NCI-H187 treated with DMSO at 0.1 percent for 48 hours (cell line): ENCODE measurements at regions not wholly inside any gene's neighbourhood (a gene's known extent, or its start where the extent isn't known, plus 50 kb on each side); places are given as distances from the start of the nearest gene placed in this dataset.
"Not testable (repeated sequence)": the region's sequence is repeated elsewhere in the genome, so short reads cannot be mapped to it uniquely, and the experiment has no call there.

Source experiments
- DNase-seq: peaks from one replicate; lab custom pipeline; 2025; lab: John Stamatoyannopoulos, UW

DNA sequence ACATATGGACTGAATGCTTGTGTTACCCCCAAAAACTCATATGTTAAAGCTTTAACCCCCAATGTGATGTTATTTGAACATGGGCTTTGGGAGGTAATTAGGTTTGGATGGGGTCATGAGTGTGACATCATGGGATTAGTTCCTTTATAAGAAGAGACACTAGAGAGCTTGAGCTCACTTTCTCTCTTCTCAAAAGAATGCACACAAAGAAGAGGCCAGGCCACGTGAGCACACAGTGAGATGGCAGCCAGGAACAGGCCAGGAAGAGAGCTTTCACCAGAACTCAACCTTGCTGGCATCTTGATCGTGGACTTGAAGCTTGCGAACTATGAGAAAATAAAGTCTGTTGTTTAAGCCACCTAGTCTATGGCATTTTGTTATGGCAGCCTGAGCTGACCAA, 360.6 kb downstream of the NR2F1-AS1 start:
- no peak for DNase-seq

DNA sequence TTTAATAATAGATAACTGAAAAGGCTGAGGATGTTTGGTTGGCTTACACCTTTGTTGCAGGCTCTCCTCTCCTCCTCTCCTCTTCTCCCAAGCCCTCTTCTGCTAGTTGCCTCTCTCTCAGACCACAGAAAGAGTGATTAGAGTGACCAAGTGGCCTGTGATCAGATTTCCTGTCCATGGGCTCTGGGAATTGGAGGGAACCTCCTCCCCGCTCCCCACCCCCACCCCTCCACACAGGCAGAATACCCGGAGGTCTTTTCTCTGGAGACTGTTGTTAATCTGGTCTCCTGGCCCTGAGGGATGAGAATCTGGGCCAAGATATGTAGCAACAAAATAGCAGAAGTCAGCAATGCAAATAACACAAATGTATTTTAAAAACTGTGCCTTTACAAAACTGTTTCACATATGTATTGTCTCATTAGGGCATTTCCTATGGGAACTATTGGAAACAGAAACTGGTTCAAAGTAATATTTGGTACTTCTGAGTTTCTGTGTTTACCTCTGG, 361.3 kb downstream of the NR2F1-AS1 start:
- no peak for DNase-seq

- DNase-seq = not testable (repeated sequence)
Measured at GRCh38 chr5:93213111-93213794, 367.8 kb downstream of the NR2F1-AS1 start.

DNA sequence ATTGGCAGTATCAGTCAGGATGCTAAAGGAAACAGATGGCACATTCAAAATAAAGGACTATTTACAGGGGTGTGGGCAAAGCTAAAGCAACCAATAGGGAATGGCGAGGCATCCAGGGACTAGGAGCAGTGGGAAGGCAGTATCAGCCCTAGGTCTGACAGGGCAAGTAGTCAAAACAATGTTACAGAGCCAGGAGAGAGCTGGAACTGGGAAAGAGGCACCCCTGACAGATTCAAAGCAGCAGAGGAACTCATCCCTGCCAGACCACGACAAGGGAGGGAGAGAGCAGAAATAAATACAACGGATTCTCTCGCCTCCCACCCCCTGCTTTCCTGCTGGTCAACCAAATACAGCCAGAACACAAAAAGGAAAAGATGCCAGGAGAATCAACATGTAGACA, 371.5 kb downstream of the NR2F1-AS1 start:
- no peak for DNase-seq

DNA sequence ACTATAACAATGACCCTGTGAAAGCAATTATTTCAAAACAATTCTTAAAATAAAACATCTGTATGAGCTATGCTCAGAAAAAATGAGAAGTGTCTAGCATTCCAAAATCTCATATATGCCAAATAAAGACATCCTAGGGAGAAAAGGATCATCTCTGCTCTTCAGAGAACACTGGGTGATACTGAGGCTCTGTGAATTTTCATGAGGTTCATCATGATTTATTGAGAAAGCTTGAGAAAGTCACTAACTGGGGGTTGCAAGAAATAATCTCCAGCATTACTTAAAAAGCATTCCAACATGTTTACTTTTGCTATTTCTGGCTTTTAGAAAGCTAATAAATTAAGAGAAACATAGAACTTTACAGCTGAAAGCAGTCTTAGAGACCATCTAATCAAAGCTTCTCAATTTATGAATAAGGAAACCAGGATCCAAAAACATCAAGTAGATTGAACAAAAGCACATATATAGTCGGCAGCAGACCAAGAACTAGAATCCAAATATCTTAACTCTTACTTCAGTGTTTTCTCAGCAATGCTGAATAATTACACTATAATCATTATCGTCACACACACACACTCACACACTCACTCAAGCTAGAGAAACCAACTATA, 372.8 kb downstream of the NR2F1-AS1 start:
- no peak for DNase-seq

- no peak for DNase-seq
Measured at GRCh38 chr5:93206203-93206602, 374.8 kb downstream of the NR2F1-AS1 start.

DNA sequence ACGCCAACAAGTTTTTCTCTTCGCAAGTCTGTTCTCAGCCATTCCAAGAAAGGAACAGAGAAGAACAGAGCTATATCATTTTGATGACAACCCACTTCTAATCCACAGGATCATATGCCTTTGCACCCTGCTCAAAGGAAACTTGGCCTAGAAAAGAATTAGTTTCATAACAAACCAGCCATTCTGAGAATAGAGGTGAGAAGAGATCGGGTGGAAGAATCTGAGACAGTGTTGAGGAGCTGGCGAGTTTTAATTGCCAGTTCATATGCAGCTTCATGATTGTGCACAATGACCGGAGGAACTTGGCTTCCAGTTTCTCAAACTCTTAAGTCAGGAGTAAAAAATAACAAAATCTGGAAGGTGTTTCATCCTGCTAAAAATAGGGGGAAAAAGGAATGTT, 380.0 kb downstream of the NR2F1-AS1 start:
- no peak for DNase-seq

- no peak for DNase-seq
Measured at GRCh38 chr5:93196986-93197385, 384.0 kb downstream of the NR2F1-AS1 start.

GRCh38 chr5:93193431-93194347, 387.3 kb downstream of the NR2F1-AS1 start:
- no peak for DNase-seq

DNA sequence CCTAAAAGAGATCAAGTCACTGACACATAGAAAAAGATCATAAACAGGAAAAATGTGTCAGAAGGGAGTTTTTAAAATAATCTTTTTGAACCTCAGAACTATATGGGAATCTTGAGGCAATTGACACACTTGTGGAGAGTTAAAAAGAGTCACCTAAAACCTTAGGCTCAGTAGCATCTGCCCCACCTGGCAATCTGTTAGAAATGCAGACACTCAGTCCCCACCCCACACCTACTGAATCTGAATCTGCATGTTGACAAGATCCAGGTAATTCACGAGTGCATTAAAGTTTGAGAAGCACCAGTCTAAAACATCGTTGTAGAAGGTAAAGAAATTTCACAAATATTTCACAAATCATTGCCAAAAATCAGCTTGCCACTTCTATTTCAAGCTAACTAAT, 388.3 kb downstream of the NR2F1-AS1 start:
- no peak for DNase-seq

DNA sequence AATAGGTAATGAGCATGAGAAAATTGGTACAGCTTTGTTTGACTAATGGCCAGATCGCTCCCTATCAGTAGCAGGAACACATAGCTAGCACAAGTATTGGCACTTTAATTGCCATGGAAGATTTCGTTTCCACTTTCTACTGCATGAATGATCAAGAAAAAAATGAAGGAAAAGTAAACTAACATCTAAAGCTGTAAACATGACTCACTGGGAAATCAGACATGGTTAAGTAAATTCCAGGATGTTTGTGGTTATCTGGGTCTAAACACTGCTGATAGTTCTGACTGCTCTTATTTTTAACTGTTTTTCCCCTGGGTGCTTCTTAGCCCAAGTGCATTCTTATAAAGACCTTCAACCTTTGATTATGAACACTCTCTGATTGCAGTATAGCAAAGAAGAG, 388.9 kb downstream of the NR2F1-AS1 start:
- no peak for DNase-seq

DNA sequence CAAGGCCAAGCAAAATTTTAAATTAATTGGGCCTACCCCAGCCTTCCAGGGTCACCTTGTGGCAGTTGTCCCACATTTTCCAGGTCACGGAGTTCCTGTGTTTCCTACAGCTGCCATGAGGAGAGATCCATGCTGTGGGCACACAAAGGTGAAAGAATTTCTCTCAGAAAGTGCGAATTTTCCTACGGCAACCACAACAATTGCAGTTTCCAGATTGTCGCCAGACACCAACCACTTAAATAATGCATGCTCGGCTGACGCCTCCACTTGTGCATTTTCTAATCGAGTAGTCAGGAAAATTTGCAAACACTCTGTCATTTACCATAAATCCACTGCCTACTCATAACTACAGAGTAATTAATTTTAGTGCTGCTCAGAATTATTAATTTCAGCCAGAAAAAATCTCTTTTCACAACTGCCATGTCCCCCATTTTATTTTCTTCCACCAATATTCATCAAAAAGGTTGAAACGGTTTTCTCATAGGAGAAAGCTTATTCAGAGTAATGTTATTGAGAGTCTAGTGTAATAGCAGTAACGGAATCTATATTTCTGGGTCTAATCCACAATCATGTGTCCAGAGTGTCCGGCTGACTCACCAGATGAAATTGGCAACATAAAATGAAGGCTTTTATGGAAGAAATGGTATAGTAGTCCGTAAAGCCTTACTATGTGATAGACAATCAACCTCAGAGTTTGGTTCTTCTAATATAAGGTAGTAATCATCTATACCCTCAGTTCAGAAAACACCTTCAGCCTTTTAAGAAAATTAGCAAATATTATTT, 389.8 kb downstream of the NR2F1-AS1 start:
- DNase-seq = no peak

DNA sequence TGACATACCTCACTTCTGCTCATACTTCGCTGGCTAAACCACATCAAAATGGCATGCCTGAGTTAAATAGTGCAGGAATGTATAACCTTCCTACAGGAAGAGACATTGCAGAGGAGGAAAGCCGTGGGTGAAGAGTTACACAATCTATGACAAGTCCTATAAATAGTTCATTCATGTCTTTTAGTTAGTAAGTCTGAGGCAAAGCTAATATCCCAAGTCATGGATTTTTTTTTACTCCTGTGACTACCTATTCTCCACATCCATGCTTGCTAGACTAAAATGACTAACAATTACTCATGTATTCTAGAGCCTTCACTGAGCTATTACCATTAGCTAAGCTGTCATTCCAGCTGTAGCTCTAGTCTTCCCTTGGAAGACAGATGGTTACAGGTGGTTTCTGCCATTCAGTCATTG, 391.3 kb downstream of the NR2F1-AS1 start:
- DNase-seq = no peak

- no peak for DNase-seq
Measured at GRCh38 chr5:93188876-93189485, 392.0 kb downstream of the NR2F1-AS1 start.

DNA sequence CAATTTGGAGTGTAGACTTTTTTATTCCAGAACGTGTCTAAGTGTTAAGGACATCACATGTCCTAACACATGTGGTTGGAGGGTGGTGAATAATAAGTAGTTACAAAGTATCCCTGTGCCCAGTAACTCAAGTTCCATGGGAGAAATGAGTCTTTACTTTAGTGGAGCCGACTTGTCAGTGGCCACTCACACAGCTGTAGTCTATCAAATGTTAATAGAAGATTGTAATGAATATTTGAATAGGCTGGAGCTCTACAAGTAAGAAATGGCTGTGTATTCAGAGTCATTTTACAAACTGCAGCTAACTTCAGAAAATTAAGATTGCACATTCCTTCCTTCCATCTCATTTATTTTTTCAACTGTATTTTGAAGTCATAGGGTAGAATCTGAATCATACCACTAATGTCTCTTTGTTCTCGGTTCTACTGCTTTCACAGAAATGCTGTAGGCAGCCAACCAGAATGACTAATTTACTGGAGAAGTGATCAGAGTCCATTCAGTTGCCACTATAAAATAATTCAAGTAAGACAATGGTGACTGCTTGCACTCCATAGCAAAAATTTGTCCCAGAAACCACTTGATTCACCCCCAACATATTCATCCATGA, 394.8 kb downstream of the NR2F1-AS1 start:
- DNase-seq = no peak

- DNase-seq = no peak
Measured at GRCh38 chr5:93184041-93184440, 397.0 kb downstream of the NR2F1-AS1 start.

DNA sequence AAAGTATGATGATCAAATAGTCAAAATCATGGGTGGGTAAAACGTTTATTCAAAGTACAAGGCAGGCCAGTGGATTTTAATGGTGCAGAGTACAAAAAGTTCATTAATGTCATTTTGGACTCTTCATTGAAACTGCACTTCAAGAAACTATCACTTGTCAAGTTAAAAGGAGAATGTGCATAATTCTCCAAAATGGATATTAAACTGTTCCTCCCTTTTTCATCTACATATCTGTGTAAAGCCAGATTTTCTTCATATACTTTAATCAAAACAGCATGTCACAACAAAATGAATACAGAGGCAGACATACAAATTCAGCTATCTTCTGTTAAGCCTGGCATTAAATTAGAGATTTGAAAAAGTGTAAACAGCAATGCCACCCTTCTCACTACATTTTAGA, 401.6 kb downstream of the NR2F1-AS1 start:
- no peak for DNase-seq

- DNase-seq = no peak
Measured at GRCh38 chr5:93174930-93175329, 406.1 kb downstream of the NR2F1-AS1 start.

DNA sequence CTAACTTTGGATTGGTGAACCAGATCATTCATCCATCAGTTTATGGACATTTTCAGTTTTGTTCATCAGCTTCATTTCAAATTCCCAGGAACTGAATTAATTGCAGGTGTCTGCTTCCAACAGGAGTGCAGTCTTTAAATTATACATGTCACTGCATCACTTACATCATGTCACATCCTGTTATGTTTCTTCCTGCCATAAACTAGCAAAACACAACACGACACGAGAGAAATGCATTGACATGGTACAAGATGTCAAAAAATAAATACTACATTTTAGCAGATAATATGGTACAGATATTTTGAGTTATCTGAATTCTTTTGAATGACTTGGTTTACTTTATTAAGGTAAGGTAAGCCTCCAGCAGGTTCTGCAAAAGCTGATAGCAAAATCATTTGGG, 415.5 kb downstream of the NR2F1-AS1 start:
- DNase-seq = no peak

DNA sequence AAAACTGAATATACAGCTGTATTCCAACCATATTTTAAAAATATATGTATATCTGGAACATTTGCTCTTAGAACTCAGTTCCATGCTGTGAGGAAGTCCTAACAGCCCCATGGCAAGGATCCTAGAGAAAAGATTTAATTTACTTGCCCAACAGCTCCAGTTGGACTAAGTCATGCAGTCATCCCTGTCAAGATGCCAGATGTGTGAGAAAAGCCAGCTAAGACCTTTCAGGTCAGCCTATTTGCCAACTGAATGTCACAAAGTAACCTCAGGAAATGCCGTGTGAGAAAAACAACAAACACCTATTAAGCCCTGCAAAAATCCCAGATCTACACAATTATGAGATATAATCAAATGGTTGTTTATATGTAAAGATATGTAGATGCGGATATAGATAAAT, 416.3 kb downstream of the NR2F1-AS1 start:
- no peak for DNase-seq
